ENCODE measurements at regions not wholly inside any gene's neighbourhood (a gene's known extent, or its start where the extent isn't known, plus 50 kb on each side); places are given as distances from the start of the nearest gene placed in this dataset.

GRCh38 chr3:132788301-132788671 lies 66.1 kb upstream of the NPHP3 start:
- peak; percentile 20 to 69 for DNase-seq
- Histone ChIP-seq H3K27ac (peak overlapping the region; percentile 34 to 77), H3K4me1 (no peaks in the 10 kb centered on the region), H3K9me3 (no peaks in the 10 kb centered on the region), H3K4me3 (no peak overlapping the region), H3K27me3 (no peaks in the 10 kb centered on the region), H3K36me3 (no peaks in the 10 kb centered on the region)
- no peak for TF ChIP-seq POLR2A (IDR thresholded peaks at IDR 0.05)
- no peak for TF ChIP-seq CTCF (IDR thresholded peaks at IDR 0.05)
- intact Hi-C loops (cut with DNase I; ENCODE audit: low total_unique reads): no loop called here

GRCh38 chr3:132787616-132788300 lies 65.5 kb upstream of the NPHP3 start:
- Histone ChIP-seq H3K9me3 (no peaks in the 10 kb centered on the region), H3K27ac (peak overlapping the region; percentile 34 to 77), H3K27me3 (no peaks in the 10 kb centered on the region), H3K4me1 (no peaks in the 10 kb centered on the region), H3K4me3 (no peak overlapping the region), H3K36me3 (no peaks in the 10 kb centered on the region)
- intact Hi-C loops (cut with DNase I; ENCODE audit: low total_unique reads): no loop called here
- TF ChIP-seq POLR2A (IDR thresholded peaks at IDR 0.05): no peak
- TF ChIP-seq CTCF (IDR thresholded peaks at IDR 0.05): no peak
- peak in 1 of 2 donors; percentile 22 for DNase-seq

- H3K36me3 ChIP-seq: no peaks in the 10 kb centered on the region
- intact Hi-C loops (cut with DNase I; ENCODE audit: low total_unique reads): no loop called here
- no peaks in the 10 kb centered on the region for H3K9me3 ChIP-seq
- H3K4me3 ChIP-seq: no peak overlapping the region
- DNase-seq: no peak
- H3K4me1 ChIP-seq: no peaks in the 10 kb centered on the region
- H3K27me3 ChIP-seq: no peaks in the 10 kb centered on the region
- TF ChIP-seq CTCF (IDR thresholded peaks at IDR 0.05): no peak
- no peak for TF ChIP-seq POLR2A (IDR thresholded peaks at IDR 0.05)
- H3K27ac ChIP-seq: peak overlapping the region in 1 of 2 donors; percentile 77
Observed at GRCh38 chr3:132786890-132787289, 64.7 kb upstream of the NPHP3 start.

- peak overlapping the region in 1 of 2 donors; percentile 36 for H3K27ac ChIP-seq
- intact Hi-C loops (cut with DNase I; ENCODE audit: low total_unique reads): no loop called here
- no peaks in the 10 kb centered on the region for H3K4me1 ChIP-seq
- no peak for DNase-seq
- TF ChIP-seq CTCF (IDR thresholded peaks at IDR 0.05) (no peak), POLR2A (IDR thresholded peaks at IDR 0.05) (no peak)
- no peaks in the 10 kb centered on the region for H3K36me3 ChIP-seq
- H3K4me3 ChIP-seq: no peak overlapping the region
- H3K27me3 ChIP-seq: no peaks in the 10 kb centered on the region
- H3K9me3 ChIP-seq: no peaks in the 10 kb centered on the region
Observed at GRCh38 chr3:132785292-132785691, 63.1 kb upstream of the NPHP3 start.

GRCh38 chr3:132784502-132785025 lies 62.4 kb upstream of the NPHP3 start:
- H3K27me3 ChIP-seq: no peaks in the 10 kb centered on the region
- H3K4me3 ChIP-seq: no peak overlapping the region
- TF ChIP-seq POLR2A (IDR thresholded peaks at IDR 0.05) (no peak), CTCF (IDR thresholded peaks at IDR 0.05) (no peak)
- H3K4me1 ChIP-seq: no peaks in the 10 kb centered on the region
- H3K36me3 ChIP-seq: no peaks in the 10 kb centered on the region
- no peaks in the 10 kb centered on the region for H3K9me3 ChIP-seq
- H3K27ac ChIP-seq: peak overlapping the region in 1 of 2 donors; percentile 36
- intact Hi-C loops (cut with DNase I; ENCODE audit: low total_unique reads): no loop called here
- DNase-seq: no peak

Measured in uterus (tissue), 3 donors.